MCF 10A (cell line): ENCODE measurements at regions not wholly inside any gene's neighbourhood (a gene's known extent, or its start where the extent isn't known, plus 50 kb on each side); places are given as distances from the start of the nearest gene placed in this dataset.

Experiments
- BruUV-seq: library from RNA; stranded (reverse); fragments of 400-500 nt; replicated peaks from 2 replicates; lab custom pipeline; 2021; lab: Mats Ljungman, UMichigan
- CTCF ChIA-PET: fragments of 300-600 bp; sonication (Branson Sonifier 250); formaldehyde crosslinking; extraction: SDS; loops from one replicate; lab custom pipeline; 2021; ENCODE audit warnings: antibody characterized with exemption, inconsistent platforms; lab: Yijun Ruan, JAX
- POLR2A ChIA-PET: fragments of 300-600, 350-650 bp; sonication (Branson Sonifier 250); formaldehyde crosslinking; extraction: SDS; loops from one replicate; lab custom pipeline; 2020; ENCODE audit warnings: antibody characterized with exemption, inconsistent platforms; lab: Yijun Ruan, JAX
- DNase-seq: peaks from one replicate; pipeline ENCODE4 v3.0.0-alpha.2; 2018; ENCODE audit not compliant: unreplicated experiment
- H3K27ac Mint-ChIP-seq: one replicate; pipeline ENCODE4 v1.8.0; 2022; ENCODE audit warnings: mild to moderate bottlenecking, low read depth, mixed read lengths; ENCODE audit not compliant: unreplicated experiment
- H3K27me3 Mint-ChIP-seq: one replicate; pipeline ENCODE4 v1.8.0; 2022; ENCODE audit warnings: mixed read lengths; ENCODE audit not compliant: insufficient read depth, unreplicated experiment
- H3K36me3 Mint-ChIP-seq: one replicate; pipeline ENCODE4 v1.8.0; 2022; ENCODE audit warnings: mild to moderate bottlenecking, moderate library complexity, mixed read lengths; ENCODE audit not compliant: insufficient read depth, unreplicated experiment
- H3K4me1 Mint-ChIP-seq: one replicate; pipeline ENCODE4 v1.8.0; 2022; ENCODE audit warnings: mixed read lengths; ENCODE audit not compliant: insufficient read depth, unreplicated experiment
- H3K4me3 Mint-ChIP-seq: one replicate; pipeline ENCODE4 v1.8.0; 2022; ENCODE audit warnings: mild to moderate bottlenecking, moderate library complexity, mixed read lengths; ENCODE audit not compliant: unreplicated experiment
- H3K9me3 Mint-ChIP-seq: one replicate; pipeline ENCODE4 v1.8.0; 2022; ENCODE audit warnings: mixed read lengths; ENCODE audit not compliant: unreplicated experiment
- CTCF ChIP-seq: fragments of 200-600 bp; IDR thresholded peaks from one replicate; pipeline ENCODE4 v1.8.0; 2022; ENCODE audit warnings: antibody characterized with exemption, mild to moderate bottlenecking; ENCODE audit not compliant: unreplicated experiment
- intact Hi-C: fragments of 100-400 bp; cut with micrococcal nuclease; formaldehyde crosslinking; loops from 2 replicates; pipeline ENCODE4 v1.14.1; 2022

DNA sequence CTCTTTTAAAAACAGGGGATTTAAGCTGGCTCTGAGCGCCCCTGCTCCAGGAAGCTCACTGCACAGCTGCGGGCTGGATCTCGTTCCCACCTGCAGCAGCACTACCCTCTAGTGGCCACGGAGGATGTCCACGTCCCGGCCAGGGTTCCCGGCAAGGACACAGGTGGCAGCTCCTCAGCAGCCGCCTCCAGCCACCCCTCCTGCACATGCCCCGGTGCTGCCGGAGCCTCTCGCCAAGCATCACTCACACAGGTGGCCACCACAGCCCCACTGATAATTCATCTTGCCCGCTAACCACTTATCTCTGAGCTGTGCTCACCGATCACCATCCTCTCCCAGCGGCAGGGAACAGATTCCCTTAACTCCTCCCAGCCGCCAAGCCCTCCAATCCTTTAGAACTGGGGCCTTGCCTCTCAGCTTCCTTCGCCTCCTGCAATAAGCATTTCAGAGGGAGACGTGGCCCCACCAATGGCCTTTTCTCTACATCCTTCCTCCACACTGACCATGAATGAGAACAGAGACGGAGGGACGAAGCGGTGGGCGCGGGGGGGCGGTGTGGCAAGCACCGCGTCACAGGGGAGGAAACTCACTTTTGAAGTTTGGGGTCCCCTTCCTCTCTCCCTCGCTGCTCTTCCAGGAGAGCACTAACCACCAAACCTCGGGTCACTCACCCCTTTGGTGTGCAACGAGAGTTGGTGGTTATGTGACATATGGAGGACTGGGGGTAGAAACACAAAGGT is 222.1 kb downstream of the RBFOX3 start:
- Mint-ChIP-seq H3K4me1 (no peaks in the 10 kb centered on the region), H3K27ac (no peak overlapping the region), H3K36me3 (no peaks in the 10 kb centered on the region), H3K9me3 (no peaks in the 10 kb centered on the region), H3K4me3 (no peak overlapping the region), H3K27me3 (peaks cover 73% of the 10 kb centered on the region)
- peak; percentile 46 for DNase-seq
- ChIA-PET POLR2A (interaction anchor here (0.8 kb wide), 1 partner anchor 28 kb away, joined by 3 read pairs; no protein-coding TSS in a partner anchor), CTCF (interaction anchor here (0.6 to 13.5 kb wide), 13 partner anchors 12 to 584 kb away, joined by 3 to 273 read pairs (median 5); no protein-coding TSS in a partner anchor)
- BruUV-seq, result no TSS peak
- peak; percentile 68 for TF ChIP-seq CTCF
- intact Hi-C loops, result loop anchor here (1.0 kb wide), 1 partner anchor 200 kb away; no protein-coding TSS in a partner anchor

- Mint-ChIP-seq H3K36me3 (no peaks in the 10 kb centered on the region), H3K4me1 (no peaks in the 10 kb centered on the region), H3K9me3 (no peaks in the 10 kb centered on the region), H3K27me3 (peaks cover 73% of the 10 kb centered on the region), H3K27ac (no peak overlapping the region), H3K4me3 (no peak overlapping the region)
- intact Hi-C loops, result loop anchor here (1.0 kb wide), 1 partner anchor 199 kb away; no protein-coding TSS in a partner anchor
- CTCF ChIA-PET, result interaction anchor here (0.6 to 13.5 kb wide), 13 partner anchors 13 to 772 kb away, joined by 3 to 273 read pairs (median 3); no protein-coding TSS in a partner anchor
- no peak for TF ChIP-seq CTCF
- BruUV-seq, result no TSS peak
- POLR2A ChIA-PET, result interaction anchor here (0.8 kb wide), 1 partner anchor 28 kb away, joined by 3 read pairs; no protein-coding TSS in a partner anchor
- no peak for DNase-seq
Measured at GRCh38 chr17:79387783-79388182, 223.1 kb downstream of the RBFOX3 start.

DNA sequence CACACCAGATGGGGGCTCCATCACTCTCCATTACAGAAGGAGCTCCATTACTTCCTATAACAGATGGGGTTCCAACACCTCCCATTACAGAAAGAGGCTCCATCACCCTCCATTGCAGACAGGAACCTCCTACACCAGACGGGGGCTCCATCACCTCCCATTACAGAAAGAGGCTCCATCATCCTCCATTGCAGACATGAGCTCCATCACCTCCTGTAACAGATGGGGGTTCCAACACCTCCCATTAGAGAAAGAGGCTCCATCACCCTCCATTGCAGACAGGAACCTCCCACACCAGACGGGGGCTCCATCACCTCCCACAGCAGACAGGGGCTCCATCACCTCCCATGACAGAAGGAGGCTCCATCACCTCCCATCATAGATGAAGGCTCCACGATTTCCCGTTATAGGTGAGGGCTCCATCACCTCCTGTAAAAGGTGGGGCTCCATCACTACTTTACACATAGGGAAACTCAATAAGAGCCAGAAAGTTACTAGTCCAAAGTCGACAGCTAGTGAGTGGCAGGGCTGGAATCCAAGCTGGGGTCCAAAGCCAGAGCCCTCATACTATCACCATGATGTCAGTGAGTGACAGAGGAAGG is 224.8 kb downstream of the RBFOX3 start:
- no peak overlapping the region for H3K4me3 Mint-ChIP-seq
- peaks cover 73% of the 10 kb centered on the region for H3K27me3 Mint-ChIP-seq
- DNase-seq, result no peak
- H3K4me1 Mint-ChIP-seq, result no peaks in the 10 kb centered on the region
- ChIA-PET CTCF (interaction anchor here (0.5 to 13.5 kb wide), 5 partner anchors 32 to 299 kb away, joined by 3 to 273 read pairs (median 3); no protein-coding TSS in a partner anchor), POLR2A (no interaction called here)
- intact Hi-C loops, result no loop called here
- no peaks in the 10 kb centered on the region for H3K9me3 Mint-ChIP-seq
- no peak overlapping the region for H3K27ac Mint-ChIP-seq
- BruUV-seq, result no TSS peak
- no peak for TF ChIP-seq CTCF
- H3K36me3 Mint-ChIP-seq, result no peaks in the 10 kb centered on the region

DNA sequence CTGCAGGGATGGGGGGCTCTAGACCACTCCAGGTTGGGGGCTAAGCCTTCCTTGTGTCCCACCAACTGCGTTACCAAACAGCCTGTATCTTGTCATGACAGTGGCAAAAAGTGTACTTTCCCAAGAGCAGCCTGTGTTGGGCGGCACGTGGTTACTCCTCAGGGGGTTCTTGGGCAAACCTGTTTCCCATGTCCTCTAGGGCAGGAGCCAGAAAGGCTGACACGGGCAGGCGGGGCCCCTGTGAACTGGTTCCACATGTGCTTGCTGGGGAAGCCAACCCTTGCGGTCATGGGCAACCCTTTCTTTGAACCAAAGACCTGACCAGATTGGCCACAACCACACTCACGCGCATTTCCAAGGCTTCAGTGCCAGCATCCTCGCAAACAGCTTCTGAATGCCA is 228.5 kb downstream of the RBFOX3 start:
- ChIA-PET CTCF (interaction anchor here (0.6 kb wide), 1 partner anchor 360 kb away, joined by 5 read pairs; no protein-coding TSS in a partner anchor), POLR2A (no interaction called here)
- no TSS peak for BruUV-seq
- H3K36me3 Mint-ChIP-seq, result no peaks in the 10 kb centered on the region
- DNase-seq, result no peak
- no peak for TF ChIP-seq CTCF
- no peaks in the 10 kb centered on the region for H3K4me1 Mint-ChIP-seq
- no peak overlapping the region for H3K27ac Mint-ChIP-seq
- intact Hi-C loops, result no loop called here
- H3K4me3 Mint-ChIP-seq, result no peak overlapping the region
- H3K9me3 Mint-ChIP-seq, result no peaks in the 10 kb centered on the region
- H3K27me3 Mint-ChIP-seq, result peaks cover 80% of the 10 kb centered on the region
